ENCODE measurements at regions not wholly inside any gene's neighbourhood (a gene's known extent, or its start where the extent isn't known, plus 50 kb on each side); places are given as distances from the start of the nearest gene placed in this dataset.

DNA sequence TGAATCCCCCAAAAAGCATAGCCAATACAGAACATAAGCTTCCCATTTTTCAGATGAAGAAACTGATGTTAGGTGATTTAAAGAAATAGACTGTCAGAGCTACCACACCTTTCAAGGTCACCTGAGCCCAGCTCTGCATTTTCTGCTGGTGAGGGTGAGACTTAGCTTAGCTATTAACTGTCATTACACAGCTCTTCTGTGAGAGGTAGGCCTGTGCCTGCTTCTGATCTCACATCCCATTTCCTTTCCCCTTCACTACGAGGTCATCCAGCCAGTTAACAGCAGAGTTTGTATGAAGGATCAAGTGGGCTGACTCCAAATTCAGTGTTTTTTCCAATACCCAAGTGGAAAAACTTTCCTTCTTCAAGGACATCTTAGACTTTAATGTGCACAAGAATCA, 528.6 kb upstream of the CLINT1 start:
- TF ChIP-seq, protein P1, sequence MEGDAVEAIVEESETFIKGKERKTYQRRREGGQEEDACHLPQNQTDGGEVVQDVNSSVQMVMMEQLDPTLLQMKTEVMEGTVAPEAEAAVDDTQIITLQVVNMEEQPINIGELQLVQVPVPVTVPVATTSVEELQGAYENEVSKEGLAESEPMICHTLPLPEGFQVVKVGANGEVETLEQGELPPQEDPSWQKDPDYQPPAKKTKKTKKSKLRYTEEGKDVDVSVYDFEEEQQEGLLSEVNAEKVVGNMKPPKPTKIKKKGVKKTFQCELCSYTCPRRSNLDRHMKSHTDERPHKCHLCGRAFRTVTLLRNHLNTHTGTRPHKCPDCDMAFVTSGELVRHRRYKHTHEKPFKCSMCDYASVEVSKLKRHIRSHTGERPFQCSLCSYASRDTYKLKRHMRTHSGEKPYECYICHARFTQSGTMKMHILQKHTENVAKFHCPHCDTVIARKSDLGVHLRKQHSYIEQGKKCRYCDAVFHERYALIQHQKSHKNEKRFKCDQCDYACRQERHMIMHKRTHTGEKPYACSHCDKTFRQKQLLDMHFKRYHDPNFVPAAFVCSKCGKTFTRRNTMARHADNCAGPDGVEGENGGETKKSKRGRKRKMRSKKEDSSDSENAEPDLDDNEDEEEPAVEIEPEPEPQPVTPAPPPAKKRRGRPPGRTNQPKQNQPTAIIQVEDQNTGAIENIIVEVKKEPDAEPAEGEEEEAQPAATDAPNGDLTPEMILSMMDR (IDR thresholded peaks at IDR 0.05): no peak
- no peak for TF ChIP-seq POLR2A (IDR thresholded peaks at IDR 0.05)
